H1 (cell line): ENCODE measurements at regions not wholly inside any gene's neighbourhood (a gene's known extent, or its start where the extent isn't known, plus 50 kb on each side); places are given as distances from the start of the nearest gene placed in this dataset.

Experiments used
- ASH2L ChIP-seq: fragments of 200-600, 300-600 bp; sonication (generic); IDR thresholded peaks from one replicate; pipeline ENCODE4 v1.7.1; 2017; ENCODE audit warnings: low read length
- CHD7 ChIP-seq: fragments of 300-600 bp; sonication (generic); IDR thresholded peaks from 2 replicates; pipeline ENCODE4 v1.7.1; 2012; ENCODE audit warnings: low read length, moderate library complexity, mild to moderate bottlenecking, inconsistent platforms; ENCODE audit not compliant: insufficient replicate concordance
- E2F6 ChIP-seq: IDR thresholded peaks from 2 replicates; pipeline ENCODE4 v1.6.1; 2012; ENCODE audit warnings: inconsistent platforms
- RXRA ChIP-seq: IDR thresholded peaks from 2 replicates; pipeline ENCODE4 v1.6.1; 2011; ENCODE audit warnings: low read depth, mild to moderate bottlenecking, low read length, moderate library complexity; ENCODE audit not compliant: insufficient read depth

- TF ChIP-seq RXRA (no peak), ASH2L (no peak), CHD7 (no peak), E2F6 (no peak)
Observed at GRCh38 chr7:155210356-155210755, 87.3 kb upstream of the INSIG1 start (continued).
